ENCODE measurements at regions not wholly inside any gene's neighbourhood (a gene's known extent, or its start where the extent isn't known, plus 50 kb on each side); places are given as distances from the start of the nearest gene placed in this dataset.

DNA sequence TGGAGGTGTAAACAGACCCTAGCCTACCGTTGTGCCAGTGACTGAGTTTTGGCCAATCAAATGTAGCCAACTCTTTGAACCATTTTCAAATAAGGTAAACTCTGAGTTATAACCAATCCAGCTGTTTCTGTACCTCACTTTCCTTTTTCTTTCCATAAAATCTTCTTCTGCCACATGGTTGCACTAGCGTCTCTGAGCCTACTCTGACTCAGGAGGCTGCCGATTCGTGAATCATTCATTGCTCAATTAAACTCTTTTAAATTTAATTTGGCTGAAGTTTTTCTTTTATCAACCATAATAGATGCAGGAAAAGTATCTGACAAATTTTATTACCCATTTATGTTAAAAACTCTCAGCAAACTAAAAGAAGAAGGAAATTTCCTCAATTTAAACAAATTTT lies 111.5 kb upstream of the LYPLAL1 start:
- TF ChIP-seq POLR2AphosphoS5 (IDR thresholded peaks at IDR 0.05; ENCODE audit: low read depth, low read length), result no peak
- no peak for TF ChIP-seq SPI1 (IDR thresholded peaks at IDR 0.05; ENCODE audit: low read depth, low read length)
- no peak for TF ChIP-seq POLR2A (IDR thresholded peaks at IDR 0.05; ENCODE audit: low read depth, low read length)
- no peak for TF ChIP-seq PAX5 (IDR thresholded peaks at IDR 0.05; ENCODE audit: insufficient read depth, low read length, severe bottlenecking)
